ENCODE measurements at regions not wholly inside any gene's neighbourhood (a gene's known extent, or its start where the extent isn't known, plus 50 kb on each side); places are given as distances from the start of the nearest gene placed in this dataset.
"Not testable (repeated sequence)": the region's sequence is repeated elsewhere in the genome, so short reads cannot be mapped to it uniquely, and the experiment has no call there.

DNA sequence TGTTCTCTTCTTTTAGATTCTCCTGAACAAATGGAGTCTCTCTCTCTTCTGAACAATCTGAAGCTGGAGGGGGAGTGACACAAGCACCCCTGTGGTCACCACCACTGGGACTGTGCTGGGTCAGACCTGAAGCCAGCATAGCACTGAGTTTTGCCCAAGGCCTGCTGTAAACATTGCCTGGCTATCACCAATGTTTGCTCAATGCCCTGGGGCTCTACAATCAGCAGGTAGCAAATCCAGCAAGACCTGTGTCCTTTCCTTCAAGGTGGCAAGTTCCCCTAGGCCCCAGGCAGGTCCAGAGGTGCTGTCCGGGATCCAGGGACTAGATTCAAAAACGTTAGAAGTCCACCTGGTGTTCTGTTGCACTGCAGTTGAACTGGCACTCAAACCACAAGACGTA, 282.8 kb upstream of the PROX1 start:
- DNase-seq (ENCODE audit: low read depth): no peak
- TF ChIP-seq, protein P1, sequence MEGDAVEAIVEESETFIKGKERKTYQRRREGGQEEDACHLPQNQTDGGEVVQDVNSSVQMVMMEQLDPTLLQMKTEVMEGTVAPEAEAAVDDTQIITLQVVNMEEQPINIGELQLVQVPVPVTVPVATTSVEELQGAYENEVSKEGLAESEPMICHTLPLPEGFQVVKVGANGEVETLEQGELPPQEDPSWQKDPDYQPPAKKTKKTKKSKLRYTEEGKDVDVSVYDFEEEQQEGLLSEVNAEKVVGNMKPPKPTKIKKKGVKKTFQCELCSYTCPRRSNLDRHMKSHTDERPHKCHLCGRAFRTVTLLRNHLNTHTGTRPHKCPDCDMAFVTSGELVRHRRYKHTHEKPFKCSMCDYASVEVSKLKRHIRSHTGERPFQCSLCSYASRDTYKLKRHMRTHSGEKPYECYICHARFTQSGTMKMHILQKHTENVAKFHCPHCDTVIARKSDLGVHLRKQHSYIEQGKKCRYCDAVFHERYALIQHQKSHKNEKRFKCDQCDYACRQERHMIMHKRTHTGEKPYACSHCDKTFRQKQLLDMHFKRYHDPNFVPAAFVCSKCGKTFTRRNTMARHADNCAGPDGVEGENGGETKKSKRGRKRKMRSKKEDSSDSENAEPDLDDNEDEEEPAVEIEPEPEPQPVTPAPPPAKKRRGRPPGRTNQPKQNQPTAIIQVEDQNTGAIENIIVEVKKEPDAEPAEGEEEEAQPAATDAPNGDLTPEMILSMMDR (IDR thresholded peaks at IDR 0.05; ENCODE audit: insufficient read depth, low read depth, low read length): no peak
- H3K4me3 ChIP-seq (ENCODE audit: low read depth, low read length): no peak overlapping the region

- H3K4me3 ChIP-seq (ENCODE audit: low read depth, low read length); DNase-seq (ENCODE audit: low read depth): not testable (repeated sequence)
These were observed 275.8 kb upstream of the PROX1 start for GRCh38 chr1:213711833-213712490.

DNA sequence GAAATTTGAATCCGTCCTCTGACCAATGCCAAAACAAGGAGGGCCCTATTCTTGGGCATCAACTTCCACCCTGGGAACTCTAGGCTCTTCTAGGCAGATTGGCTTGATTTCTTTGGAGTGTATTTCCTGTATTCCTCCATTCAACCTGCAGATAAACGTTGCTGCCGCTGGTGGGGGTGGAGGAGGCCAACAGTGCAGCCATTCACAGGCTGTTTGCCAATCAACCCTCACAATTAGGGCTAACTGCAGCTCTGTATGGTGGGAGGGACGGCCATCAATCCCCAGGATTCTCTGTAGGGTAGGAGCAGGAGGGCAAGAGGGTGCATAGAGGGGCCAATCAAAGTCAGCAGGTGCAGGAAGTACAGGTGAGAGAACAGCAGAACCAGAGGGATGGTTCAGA, 273.1 kb upstream of the PROX1 start:
- TF ChIP-seq, protein P1 (IDR thresholded peaks at IDR 0.05; ENCODE audit: insufficient read depth, low read depth, low read length): no peak
- H3K4me3 ChIP-seq (ENCODE audit: low read depth, low read length): no peak overlapping the region
- DNase-seq (ENCODE audit: low read depth): no peak

DNA sequence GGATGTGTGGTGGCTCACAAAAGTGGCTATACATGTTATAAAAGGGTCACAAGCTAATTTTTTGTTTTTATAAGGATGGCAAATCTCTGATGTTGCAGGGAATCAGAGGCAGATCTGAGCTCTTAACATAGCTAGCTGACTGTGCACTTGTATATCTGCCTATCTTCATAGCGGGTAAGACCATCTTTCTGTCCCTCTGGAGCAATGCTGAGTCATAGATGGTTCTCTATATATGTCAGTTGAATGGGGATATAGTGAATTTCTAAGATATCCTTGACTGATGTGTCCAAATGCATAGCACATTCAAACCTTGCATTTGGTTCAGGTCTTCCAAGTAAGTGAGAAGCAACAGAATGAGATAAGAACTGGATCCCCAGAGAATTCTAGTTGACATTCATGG, 272.6 kb upstream of the PROX1 start:
- no peak for DNase-seq (ENCODE audit: low read depth)
- TF ChIP-seq, protein P1 (IDR thresholded peaks at IDR 0.05; ENCODE audit: insufficient read depth, low read depth, low read length): no peak
- no peak overlapping the region for H3K4me3 ChIP-seq (ENCODE audit: low read depth, low read length)

- TF ChIP-seq, protein P1 (IDR thresholded peaks at IDR 0.05; ENCODE audit: insufficient read depth, low read depth, low read length): no peak
- no peak for DNase-seq (ENCODE audit: low read depth)
- H3K4me3 ChIP-seq (ENCODE audit: low read depth, low read length): no peak overlapping the region
These were observed 268.3 kb upstream of the PROX1 start for GRCh38 chr1:213719462-213719861.

GRCh38 chr1:213720032-213720431, 267.7 kb upstream of the PROX1 start:
- no peak for DNase-seq (ENCODE audit: low read depth)
- H3K4me3 ChIP-seq (ENCODE audit: low read depth, low read length): no peak overlapping the region
- TF ChIP-seq, protein P1 (IDR thresholded peaks at IDR 0.05; ENCODE audit: insufficient read depth, low read depth, low read length): no peak

GRCh38 chr1:213723187-213723586, 264.6 kb upstream of the PROX1 start:
- TF ChIP-seq, protein P1 (IDR thresholded peaks at IDR 0.05; ENCODE audit: insufficient read depth, low read depth, low read length): no peak
- no peak for DNase-seq (ENCODE audit: low read depth)
- H3K4me3 ChIP-seq (ENCODE audit: low read depth, low read length): no peak overlapping the region
